ENCODE measurements at regions not wholly inside any gene's neighbourhood (a gene's known extent, or its start where the extent isn't known, plus 50 kb on each side); places are given as distances from the start of the nearest gene placed in this dataset.

DNA sequence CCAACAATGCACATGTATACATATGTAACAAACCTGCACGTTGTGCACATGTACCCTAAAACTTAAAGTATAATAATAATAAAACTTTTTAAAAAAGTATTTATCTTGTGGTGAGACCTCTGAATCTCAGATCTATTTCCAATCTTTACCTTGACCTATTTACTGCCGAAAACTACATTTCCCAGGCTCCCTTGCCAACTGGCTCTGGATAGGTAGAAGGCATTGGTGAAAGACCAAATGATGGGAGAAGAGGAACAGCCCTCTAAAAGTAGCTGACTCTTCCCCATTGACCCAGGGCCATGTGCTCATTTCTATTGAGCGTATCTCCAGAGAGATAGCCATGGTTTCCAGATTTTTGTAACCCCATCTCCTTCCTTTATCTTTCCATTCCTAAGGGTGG, 247.4 kb downstream of the GPAM start:
- no peak for DNase-seq

DNA sequence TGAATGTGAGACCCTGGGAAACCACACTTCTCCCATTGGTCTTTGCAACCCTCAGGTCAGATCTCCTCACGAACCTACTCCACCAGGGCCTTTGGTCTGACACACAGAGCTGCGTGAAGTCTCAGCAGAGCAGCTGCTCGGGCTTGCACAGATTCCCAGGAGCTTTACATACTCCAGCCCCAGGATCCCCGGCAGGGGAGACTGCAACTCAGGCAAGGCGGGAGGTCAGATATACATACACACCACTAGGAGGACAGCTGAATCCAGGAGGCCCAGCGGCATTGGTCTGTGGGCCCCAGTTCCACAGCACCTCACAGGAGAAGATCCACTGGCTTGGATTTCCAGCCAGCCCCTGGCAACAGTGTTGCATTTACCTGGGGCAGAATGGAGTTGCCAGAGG, 239.2 kb downstream of the GPAM start:
- no peak for DNase-seq

DNA sequence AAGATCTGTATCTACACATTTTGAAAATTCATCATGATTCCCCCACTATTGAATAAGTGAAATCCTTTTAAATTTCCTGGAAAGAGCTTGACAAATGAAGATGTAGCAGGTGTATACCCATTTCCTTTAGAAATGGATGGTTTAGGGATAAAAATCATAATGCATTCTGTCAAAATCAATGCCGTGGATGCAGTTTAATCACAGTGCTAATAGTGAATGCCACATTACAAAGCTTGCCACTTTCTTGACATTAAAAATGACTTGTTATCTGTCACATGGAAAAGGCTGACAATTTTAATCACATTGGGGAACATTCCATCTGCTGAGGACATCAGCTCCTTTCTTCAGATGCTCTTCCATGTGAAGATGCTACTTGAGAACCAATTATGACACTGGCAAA, 229.6 kb downstream of the GPAM start:
- DNase-seq: no peak

DNA sequence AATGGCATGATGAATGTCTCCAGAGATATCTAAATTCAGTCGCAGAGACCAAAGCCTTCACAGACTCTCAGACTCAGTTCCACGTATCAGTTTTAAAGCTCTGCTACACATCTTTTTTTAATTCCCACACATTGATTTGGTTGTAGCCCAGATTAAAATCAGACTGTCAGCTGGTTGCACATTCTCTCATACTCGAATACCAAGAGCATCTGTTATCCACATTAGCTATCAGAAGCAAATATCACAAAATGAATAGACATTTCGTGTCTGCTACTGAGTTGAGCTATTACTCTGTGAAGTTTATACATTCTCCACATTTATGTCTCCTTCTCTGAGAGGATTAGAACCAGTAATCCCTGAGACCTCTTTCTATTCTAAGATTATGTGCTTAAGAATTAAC, 229.2 kb downstream of the GPAM start:
- no peak for DNase-seq

DNA sequence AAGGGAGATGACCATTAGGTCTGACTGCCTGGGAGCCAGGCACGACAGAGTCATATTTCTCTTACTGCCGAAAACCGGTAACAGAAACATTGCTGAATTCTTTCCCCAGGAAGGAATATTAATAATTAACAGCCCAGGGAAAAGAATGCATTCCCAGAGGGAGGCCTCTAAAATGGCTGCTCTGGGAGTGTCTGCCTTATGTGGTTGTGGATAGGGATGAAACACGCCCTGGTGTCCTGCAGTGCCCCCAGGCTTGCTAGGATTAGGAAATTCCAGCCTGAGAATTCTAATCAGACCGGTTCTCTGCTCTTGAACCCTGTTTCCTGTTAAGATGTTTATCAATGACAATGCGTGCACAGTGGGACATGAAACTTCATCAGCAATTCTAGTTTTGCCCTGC, 226.7 kb downstream of the GPAM start:
- DNase-seq: no peak

DNA sequence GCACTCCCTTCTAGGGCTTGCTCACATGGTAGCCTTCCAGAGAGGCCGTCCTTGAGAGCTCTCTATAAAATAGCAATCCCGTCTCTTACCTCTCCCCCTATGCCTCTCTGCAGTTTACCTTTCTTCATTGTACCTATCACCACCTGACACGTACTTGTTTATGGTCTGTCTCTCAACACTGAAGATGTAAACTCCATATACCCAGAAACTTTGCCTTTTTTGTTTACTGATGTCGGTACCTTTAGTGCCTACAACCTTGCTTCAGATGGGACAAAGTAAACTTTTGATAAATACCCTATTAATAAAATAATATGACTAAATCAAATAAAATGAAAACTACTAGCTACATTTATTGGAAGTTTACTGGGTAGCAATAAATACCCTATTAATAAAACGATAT, 220.6 kb downstream of the GPAM start:
- DNase-seq: no peak

DNA sequence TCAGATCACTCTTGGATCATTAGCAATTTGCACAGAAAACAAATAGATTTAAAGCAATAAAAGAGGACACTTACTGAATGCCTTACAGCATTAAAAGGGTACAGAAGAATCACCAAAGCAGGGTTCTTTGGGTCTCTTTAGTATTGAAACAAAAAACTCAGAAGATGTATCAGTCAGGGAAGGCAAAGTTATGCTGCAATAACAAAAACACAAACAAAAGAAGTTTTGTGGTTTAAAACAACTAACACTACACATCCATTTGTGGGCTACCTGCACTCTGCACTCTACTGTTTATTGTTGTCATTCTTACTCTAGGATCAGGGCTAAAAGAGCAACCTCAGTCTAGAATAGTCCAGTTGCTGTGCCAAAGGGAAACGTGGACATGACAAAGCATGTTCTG, 216.4 kb downstream of the GPAM start:
- no peak for DNase-seq

DNA sequence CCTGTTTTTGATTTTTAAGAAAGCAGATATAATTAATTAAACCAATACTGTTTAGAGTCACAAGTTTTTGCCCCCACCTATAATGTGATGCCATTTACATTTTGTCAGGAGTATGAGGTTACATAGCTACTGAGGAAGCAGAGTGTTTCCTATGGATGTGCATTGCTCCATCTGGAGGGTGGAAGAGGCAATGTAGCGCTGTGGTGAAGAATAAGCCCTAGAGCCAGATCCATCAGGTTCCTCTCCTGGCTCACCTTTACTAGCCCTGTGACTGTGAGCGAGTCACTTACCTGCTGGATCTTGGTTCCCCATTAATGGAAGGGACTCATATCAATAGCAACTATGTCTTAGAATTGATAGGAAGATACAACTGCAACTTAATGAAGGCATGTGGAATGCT, 216.0 kb downstream of the GPAM start:
- no peak for DNase-seq

DNA sequence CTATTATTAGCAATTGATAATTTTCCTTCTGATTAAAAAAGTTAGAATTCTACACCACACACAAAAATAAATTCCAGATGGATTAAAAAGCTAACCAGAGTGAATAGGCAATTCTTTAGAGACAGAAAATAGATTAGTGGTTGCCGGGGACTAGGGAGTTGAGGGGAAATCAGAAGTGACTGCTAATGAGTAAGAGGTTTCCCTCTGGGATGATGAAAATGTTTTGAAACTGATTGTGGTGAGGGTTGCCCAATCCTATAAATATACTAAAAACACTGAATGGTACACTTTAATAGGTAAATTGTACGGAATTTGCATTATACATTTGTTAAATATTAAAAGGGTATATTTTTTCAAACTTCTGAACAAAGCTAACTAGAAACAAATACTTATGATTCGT, 214.9 kb downstream of the GPAM start:
- DNase-seq: no peak

DNA sequence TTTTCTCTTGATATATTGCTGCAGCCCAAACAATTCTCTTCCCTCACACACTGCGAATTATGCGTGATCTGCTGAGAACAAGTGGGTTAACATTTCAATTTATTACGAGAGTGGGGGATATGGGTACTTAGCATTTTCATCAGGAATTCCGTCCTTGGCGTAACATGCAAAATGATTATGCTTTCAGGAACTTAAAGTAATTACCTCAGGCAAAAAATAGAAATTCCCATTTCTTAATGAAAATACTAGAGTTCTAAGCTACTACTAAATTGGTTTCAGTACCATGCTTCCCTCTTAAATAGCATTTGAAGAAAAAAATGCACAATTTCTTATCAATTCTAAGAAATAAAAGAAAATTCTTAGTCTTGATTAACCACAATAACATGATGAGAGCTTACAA, 213.5 kb downstream of the GPAM start:
- DNase-seq: no peak

DNA sequence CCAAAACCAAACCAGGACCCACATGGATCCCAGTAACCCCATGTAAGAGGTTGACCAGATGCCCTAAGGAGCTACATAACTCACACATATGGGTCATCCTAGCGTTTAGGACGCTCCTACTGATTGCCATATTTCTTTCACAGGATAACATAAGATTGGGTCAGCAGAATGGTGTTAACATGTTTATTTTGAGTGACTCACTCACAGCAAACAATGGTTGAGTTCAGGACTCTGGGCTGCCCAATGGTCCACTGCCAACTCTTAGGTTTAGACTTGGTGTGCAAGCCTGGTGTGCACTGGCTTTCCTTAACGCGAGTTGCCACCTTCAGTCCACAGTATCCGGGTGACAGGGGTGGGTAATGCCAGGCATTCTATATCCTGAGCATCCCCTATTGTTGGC, 211.5 kb downstream of the GPAM start:
- DNase-seq: no peak

DNA sequence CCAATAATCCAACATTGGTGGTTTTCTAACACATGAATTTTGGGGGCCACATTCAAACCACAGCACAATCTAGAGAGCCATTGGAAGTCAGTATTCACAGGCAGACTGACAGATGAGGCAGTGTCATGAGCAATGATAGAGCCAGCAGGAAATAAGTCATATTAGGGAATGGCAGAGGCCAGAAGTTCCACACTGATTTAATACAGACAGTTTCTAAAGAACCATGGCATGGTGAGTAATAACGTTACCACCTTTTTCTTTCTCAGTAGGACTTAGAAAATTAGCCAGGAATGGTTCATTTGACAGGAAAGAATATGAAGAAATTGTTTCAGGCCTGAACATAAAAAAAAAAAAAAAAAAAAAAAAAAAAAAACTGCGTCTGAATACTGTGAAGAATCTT, 210.3 kb downstream of the GPAM start:
- no peak for DNase-seq

DNA sequence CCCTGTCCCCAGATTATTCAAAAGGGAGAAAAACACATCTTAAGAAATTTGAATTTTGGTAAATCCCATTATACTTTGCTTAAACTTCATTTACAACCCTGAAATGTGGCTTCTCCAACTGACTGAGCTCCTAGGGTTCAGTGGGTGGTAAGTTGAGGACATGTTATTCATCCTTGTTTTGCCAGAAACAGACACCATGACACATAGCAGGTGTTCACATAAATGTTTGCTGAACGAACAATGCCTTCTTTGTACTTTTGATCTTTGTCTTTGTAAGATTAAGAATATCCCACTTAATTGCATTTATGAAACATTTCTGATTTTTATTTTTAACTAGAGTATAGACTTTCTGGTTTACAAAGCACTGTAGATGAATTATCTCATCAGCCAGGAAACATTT, 209.7 kb downstream of the GPAM start:
- no peak for DNase-seq

DNA sequence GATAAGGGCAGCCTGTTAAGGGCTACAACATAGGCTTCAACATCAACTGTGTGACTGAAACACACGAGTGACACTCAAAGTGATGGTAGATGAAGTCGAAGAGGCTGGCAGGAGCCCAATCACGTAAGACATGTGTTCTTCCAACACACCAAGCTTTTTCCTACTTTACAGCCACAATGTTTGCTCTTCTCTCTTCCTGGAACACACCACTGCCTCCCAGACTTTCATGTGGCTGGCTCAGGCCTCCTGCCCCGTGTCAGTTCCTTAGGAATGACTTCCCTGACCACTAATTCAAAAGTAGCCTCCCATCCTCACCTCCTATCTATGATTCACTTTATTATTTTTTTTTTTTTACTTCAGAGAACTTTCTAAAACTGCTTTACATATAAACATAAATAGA, 209.2 kb downstream of the GPAM start:
- DNase-seq: no peak

DNA sequence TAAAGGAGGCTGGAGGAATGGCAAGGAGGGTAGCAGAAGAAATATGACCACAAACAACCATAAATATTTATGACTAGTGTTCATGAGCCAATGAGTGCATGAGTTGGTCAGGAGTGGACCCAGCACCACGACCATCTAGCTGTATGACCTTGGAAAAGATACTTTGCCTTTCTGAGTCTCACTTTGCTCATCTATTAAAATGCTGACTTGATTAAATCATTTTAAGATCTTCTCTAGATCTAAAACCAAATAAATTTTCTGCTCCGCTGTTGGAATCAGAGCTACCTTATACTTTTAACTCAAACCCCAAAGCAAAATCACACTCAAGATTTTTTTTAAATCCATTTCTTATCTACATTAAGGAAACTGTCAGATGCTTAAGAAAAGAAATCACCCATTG, 207.0 kb downstream of the GPAM start:
- no peak for DNase-seq

DNA sequence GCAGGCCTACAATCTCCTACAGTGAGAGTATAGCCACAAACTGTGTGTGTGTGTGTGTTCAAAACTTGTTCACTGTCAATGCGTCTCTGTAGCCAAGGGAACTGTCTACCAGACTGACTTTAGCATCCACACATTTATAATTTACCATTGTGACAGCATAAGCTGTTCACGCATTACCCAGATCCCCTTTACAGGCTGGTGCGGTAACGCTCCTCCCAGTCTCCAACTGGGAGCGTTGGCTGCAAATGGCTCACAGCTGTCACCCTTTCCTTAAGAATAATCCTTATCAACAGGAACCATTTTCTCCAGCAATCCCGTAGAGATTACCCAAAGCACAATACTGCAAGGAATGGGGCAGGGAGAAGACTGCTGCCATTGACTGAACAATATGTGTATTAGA, 199.5 kb downstream of the GPAM start:
- DNase-seq: no peak

DNA sequence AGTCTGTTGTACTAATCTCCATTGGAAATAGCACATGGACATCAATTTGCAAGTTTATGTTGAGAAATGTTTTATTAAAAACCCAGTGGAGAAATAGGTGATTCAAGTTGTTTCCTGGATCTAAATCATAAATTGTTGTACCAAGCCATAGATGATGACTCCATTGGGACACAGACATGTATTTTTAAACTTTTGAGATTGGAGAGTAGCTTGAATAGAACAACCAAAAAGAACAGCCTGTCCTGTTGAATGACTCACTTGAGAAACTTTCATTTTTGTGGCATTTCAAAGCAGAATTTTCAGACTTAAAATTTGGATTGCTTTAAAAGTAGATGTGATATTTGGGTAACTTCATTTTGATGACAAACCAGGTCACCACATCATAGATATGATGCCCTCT, 197.5 kb downstream of the GPAM start:
- no peak for DNase-seq

DNA sequence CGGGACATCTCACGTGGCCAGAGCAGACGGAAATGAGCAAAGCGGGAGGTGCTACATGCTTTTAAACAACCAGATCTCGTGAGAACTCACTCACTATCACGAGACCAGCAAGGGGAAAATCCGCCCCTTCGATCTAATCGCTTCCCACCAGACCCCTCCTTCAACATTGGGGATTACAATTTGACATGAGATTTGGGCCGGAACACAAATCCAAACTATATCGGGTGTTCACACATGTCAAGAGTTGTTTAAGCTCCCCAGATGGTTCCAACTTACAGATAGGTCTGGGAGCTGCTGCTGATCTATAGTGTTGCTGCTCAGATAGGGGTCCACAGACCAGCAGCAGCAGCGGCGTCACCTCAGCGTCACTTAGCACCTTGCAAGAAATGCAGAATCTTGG, 194.9 kb downstream of the GPAM start:
- DNase-seq: no peak

DNA sequence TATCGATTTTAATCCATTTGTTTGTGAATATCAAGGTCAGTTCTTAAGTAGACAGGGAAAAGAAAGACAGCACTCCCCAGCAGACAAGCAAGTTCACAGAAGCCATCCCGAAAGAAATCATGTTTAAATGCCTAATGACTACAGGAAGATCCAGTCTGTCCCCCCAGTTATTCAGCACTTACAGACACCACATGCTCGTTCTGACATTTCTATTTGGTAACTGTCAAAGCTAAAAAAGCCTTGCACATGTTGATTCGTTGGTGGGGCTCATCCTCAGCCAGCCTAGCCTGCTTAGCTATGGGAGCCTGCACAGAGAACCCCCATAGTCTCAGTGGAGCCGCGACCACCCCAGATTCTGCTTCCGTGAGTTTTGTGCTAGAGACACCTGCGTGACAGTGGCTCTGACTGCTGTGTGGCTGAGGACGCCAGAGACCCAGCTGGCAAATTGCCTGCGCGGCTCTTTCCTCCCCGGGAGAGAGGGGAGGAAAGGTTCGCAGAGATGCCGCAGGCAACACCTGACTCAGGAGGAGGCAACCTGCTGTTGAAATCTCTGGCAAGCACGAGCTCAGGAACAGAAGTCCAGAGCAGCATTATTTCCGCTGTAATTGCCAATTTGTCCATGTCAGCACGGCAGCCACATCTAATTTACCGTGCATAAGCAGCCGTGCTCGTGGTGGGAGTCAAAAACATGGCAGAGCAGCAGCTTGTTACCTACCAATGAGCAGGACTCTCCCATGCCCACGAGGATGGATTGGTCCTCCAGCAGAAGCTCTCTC, 194.2 kb downstream of the GPAM start:
- DNase-seq: peak; percentile 63

DNA sequence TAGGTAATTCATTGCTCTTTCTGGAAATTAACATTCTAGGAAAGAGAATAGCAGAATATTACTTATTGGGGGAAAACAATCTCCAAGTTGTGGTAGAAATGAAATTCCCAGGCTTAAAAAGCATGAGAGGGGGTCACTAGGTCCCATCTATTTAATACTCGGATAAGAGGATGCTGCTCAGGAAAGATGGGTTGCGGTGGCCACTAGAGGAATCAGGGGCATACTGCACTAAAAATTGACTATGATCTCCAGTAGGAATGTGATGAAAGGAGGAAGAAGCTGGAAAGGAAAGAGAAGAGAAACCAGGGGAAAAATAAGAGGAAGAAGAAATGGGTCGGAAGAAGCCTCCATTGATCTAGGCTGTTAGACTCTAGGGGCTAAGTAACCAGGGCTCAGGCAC, 192.8 kb downstream of the GPAM start:
- DNase-seq: no peak

DNA sequence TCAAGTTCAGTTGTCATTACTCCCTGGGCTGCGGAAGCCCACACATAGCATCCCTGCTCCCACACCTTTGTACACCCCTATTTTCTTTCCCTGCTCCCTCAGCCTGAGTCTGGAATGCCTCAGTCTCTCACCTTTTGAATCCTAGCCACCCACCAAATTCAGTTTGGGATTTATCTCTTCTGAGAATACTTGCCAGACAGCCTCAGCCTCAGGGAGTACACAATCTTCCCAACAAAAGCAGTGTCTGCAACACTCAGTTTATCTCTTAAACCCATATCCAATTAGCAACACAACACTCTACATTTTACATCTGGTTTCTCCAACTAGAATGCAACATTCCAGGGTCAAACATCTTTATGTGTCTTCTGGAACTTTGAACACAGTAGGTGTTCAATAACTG, 190.2 kb downstream of the GPAM start:
- DNase-seq: no peak

DNA sequence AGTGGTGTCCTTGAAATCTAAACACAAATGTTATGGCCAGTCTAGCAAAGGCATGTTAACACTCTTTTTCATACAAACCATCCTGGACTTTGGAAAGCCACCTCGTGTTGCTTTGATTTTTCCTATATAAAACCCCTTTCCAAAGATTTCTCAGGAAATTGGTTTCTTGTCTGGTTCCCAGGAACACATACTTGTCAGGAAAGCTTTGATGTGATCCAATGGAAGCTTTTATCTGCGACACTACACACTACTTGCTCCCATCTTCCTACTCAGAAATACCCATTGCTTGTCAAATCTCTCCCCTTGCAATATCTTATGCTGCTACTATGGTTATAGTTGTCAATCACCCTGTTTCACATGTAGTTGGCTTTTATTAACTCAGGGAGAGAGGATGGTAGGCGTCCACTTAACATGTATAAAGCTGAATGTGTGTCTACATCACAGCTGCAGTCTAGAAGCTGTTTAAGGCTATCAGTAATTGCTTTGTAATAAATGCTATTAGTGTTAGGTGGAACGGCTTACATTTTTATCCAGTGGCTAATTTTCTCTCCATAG, 189.6 kb downstream of the GPAM start:
- no peak for DNase-seq

DNA sequence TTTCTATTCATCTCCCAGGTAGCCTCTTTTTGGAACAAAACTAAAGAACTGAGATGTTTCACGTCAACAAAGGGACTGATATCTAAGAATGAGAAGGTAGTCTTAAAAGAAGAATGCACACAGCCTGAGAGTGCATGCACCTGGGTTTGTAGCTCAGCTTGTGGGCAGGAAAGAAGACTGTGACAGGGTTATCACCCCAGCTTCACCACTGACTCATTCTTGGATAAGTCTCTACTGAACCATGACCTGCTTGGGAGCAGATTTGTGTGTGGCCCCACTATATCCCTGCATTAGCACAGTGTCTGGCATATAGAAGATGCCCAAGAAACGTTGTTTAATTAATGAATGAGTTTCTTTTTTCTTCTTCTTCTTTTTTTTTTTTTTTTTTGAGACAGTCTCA, 187.5 kb downstream of the GPAM start:
- DNase-seq: no peak

DNA sequence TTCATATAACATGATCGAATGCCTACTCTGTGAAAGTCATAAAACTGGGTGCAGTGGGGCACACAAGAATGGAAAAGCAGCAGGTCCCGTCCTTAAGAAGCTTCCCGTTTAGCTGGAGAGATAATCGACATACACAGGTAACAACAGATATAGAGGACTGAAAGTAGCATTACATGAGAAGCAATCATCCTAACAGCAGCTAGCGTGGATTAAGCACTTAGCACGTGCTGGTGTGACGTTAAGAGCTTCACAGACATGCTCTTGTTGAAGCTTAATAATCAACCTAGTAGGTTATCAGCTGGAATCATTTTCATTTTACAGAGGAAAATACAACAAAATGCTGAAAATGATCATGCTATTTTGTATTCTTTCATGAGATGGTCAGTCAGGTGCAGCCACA, 184.8 kb downstream of the GPAM start:
- DNase-seq: no peak

DNA sequence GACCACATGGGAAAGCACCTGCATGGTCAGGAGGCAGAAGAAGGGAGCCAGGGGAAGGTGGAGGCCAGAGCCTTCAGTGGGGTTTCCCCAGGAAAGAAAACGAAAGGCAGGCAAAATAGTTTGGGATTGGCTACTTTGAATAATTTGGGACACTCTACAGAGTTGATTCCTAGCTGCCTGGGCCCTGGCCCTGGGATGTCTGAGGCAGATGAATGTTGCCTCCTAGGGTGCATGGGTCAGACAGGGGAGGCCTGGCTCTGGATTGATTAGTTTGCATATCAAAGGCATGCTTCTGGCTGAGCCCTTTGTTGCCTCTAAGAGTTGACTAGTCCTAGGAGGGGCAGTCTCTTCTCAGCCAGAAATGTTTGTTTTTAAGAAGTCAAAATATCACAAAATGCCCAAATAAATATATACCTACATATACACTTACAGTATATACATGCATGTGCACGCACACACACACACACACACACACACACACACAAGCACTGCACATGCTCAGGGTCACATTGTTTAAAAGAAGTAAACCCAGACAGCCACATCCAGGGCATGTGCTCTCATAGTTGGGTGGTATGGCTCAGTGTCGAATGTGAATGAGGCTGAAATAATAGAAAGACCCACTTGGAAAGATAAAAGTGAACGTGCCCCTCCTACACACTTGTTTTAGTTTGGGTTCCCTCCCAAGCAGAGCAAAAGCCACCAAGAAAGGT, 184.2 kb downstream of the GPAM start:
- no peak for DNase-seq
